ENCODE measurements at regions not wholly inside any gene's neighbourhood (a gene's known extent, or its start where the extent isn't known, plus 50 kb on each side); places are given as distances from the start of the nearest gene placed in this dataset.
"Not testable (repeated sequence)": the region's sequence is repeated elsewhere in the genome, so short reads cannot be mapped to it uniquely, and the experiment has no call there.

- Histone ChIP-seq H3K9me3 (ENCODE audit: insufficient read depth, low read depth, low read length) (no peaks in the 10 kb centered on the region), H2AK5ac (ENCODE audit: low read length) (no peak overlapping the region), H3K79me1 (ENCODE audit: low read length) (no peaks in the 10 kb centered on the region), H3K4me2 (ENCODE audit: low read length) (no peak overlapping the region), H3K18ac (ENCODE audit: low read length) (no peak overlapping the region), H3K79me2 (ENCODE audit: control insufficient read depth, insufficient read depth, low read length, poor library complexity) (no peaks in the 10 kb centered on the region), H2BK5ac (ENCODE audit: low read depth, low read length, poor library complexity) (no peak overlapping the region), H3K36me3 (ENCODE audit: control insufficient read depth in 1 of 2, insufficient read depth in 2 of 2, low read length in 2 of 2) (no peaks in the 10 kb centered on the region), H3K4me1 (ENCODE audit: control insufficient read depth in 1 of 2, insufficient read depth in 2 of 2, low read length in 2 of 2) (no peaks in the 10 kb centered on the region), H2BK120ac (ENCODE audit: insufficient read depth, low read length, poor library complexity) (no peak overlapping the region), H4K91ac (ENCODE audit: low read depth, low read length) (no peak overlapping the region), H3K14ac (ENCODE audit: low read length) (no peak overlapping the region), H3K27ac (ENCODE audit: low read depth, low read length) (no peak overlapping the region), H3K4ac (ENCODE audit: low read depth, low read length) (no peak overlapping the region), H4K12ac (ENCODE audit: low read depth, low read length) (no peak overlapping the region), H3K4me3 (ENCODE audit: low read depth, low read length) (no peak overlapping the region), H2AFZ (ENCODE audit: insufficient read depth, low read length, poor library complexity) (no peak overlapping the region), H2BK12ac (ENCODE audit: low read length) (no peak overlapping the region), H3K23ac (ENCODE audit: low read length) (no peak overlapping the region), H3K27me3 (ENCODE audit: insufficient read depth, low read length) (no peaks in the 10 kb centered on the region), H3K9ac (ENCODE audit: low read length) (no peak overlapping the region), H4K8ac (ENCODE audit: low read depth, low read length) (no peak overlapping the region)
- WGBS (ENCODE audit: extremely low coverage, insufficient coverage, insufficient read length) = no CpG with 5 or more reads among the region's 6 CpGs
- DNase-seq = no peak
Measured at GRCh38 chr9:27688954-27689353, 115.7 kb upstream of the C9orf72 start.

GRCh38 chr9:27690816-27691215 is 117.5 kb upstream of the C9orf72 start:
- not testable (repeated sequence) for H3K18ac ChIP-seq (ENCODE audit: low read length); H3K4me2 ChIP-seq (ENCODE audit: low read length); H2AK5ac ChIP-seq (ENCODE audit: low read length); H3K27ac ChIP-seq (ENCODE audit: low read depth, low read length); DNase-seq; H2AFZ ChIP-seq (ENCODE audit: insufficient read depth, low read length, poor library complexity); H4K91ac ChIP-seq (ENCODE audit: low read depth, low read length); H3K4me1 ChIP-seq (ENCODE audit: control insufficient read depth in 1 of 2, insufficient read depth in 2 of 2, low read length in 2 of 2); H3K9ac ChIP-seq (ENCODE audit: low read length); H3K9me3 ChIP-seq (ENCODE audit: insufficient read depth, low read depth, low read length); H3K36me3 ChIP-seq (ENCODE audit: control insufficient read depth in 1 of 2, insufficient read depth in 2 of 2, low read length in 2 of 2); H3K4ac ChIP-seq (ENCODE audit: low read depth, low read length); H3K14ac ChIP-seq (ENCODE audit: low read length); H3K23ac ChIP-seq (ENCODE audit: low read length); H2BK120ac ChIP-seq (ENCODE audit: insufficient read depth, low read length, poor library complexity); H4K12ac ChIP-seq (ENCODE audit: low read depth, low read length); H3K79me2 ChIP-seq (ENCODE audit: control insufficient read depth, insufficient read depth, low read length, poor library complexity); H2BK5ac ChIP-seq (ENCODE audit: low read depth, low read length, poor library complexity); H3K4me3 ChIP-seq (ENCODE audit: low read depth, low read length); H2BK12ac ChIP-seq (ENCODE audit: low read length); H3K27me3 ChIP-seq (ENCODE audit: insufficient read depth, low read length); H3K79me1 ChIP-seq (ENCODE audit: low read length)
- WGBS (ENCODE audit: extremely low coverage, insufficient coverage, insufficient read length) = no CpG with 5 or more reads among the region's 17 CpGs
- H4K8ac ChIP-seq (ENCODE audit: low read depth, low read length) = peak overlapping the region; percentile 65

DNA sequence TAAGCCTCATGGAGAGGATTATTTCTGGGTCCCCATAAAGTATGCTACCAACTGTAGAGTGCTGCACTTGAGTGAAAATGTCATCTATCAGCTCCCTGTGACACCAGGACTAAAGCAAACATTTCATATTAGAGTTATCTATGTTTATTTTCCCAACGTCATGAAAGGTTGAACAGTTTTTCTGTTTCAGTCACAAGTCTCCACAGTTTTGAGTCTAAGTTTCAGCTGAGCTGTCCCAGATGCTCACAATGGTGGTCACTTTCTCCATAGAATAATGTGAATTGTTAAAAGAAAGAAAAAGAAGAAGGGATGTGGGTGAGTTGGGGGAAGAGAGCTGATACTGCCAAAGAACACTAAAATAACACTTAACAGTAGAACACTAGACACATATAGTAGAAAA is 126.3 kb upstream of the C9orf72 start:
- Histone ChIP-seq H3K23ac (ENCODE audit: low read length) (no peak overlapping the region), H4K8ac (ENCODE audit: low read depth, low read length) (no peak overlapping the region), H3K4me1 (ENCODE audit: control insufficient read depth in 1 of 2, insufficient read depth in 2 of 2, low read length in 2 of 2) (no peaks in the 10 kb centered on the region), H3K36me3 (ENCODE audit: control insufficient read depth in 1 of 2, insufficient read depth in 2 of 2, low read length in 2 of 2) (no peaks in the 10 kb centered on the region), H2BK12ac (ENCODE audit: low read length) (no peak overlapping the region), H3K18ac (ENCODE audit: low read length) (no peak overlapping the region), H3K4me2 (ENCODE audit: low read length) (no peak overlapping the region), H3K27me3 (ENCODE audit: insufficient read depth, low read length) (no peaks in the 10 kb centered on the region), H3K79me2 (ENCODE audit: control insufficient read depth, insufficient read depth, low read length, poor library complexity) (no peaks in the 10 kb centered on the region), H3K79me1 (ENCODE audit: low read length) (no peaks in the 10 kb centered on the region), H4K91ac (ENCODE audit: low read depth, low read length) (no peak overlapping the region), H2BK120ac (ENCODE audit: insufficient read depth, low read length, poor library complexity) (no peak overlapping the region), H3K27ac (ENCODE audit: low read depth, low read length) (no peak overlapping the region), H3K9me3 (ENCODE audit: insufficient read depth, low read depth, low read length) (no peaks in the 10 kb centered on the region), H2AK5ac (ENCODE audit: low read length) (no peak overlapping the region), H2BK5ac (ENCODE audit: low read depth, low read length, poor library complexity) (no peak overlapping the region), H3K4ac (ENCODE audit: low read depth, low read length) (no peak overlapping the region), H3K4me3 (ENCODE audit: low read depth, low read length) (no peak overlapping the region), H3K14ac (ENCODE audit: low read length) (no peak overlapping the region), H3K9ac (ENCODE audit: low read length) (no peak overlapping the region), H4K12ac (ENCODE audit: low read depth, low read length) (no peak overlapping the region), H2AFZ (ENCODE audit: insufficient read depth, low read length, poor library complexity) (no peak overlapping the region)
- WGBS (ENCODE audit: extremely low coverage, insufficient coverage, insufficient read length) = no CpG with 5 or more reads among the region's 1 CpG
- no peak for DNase-seq

DNA sequence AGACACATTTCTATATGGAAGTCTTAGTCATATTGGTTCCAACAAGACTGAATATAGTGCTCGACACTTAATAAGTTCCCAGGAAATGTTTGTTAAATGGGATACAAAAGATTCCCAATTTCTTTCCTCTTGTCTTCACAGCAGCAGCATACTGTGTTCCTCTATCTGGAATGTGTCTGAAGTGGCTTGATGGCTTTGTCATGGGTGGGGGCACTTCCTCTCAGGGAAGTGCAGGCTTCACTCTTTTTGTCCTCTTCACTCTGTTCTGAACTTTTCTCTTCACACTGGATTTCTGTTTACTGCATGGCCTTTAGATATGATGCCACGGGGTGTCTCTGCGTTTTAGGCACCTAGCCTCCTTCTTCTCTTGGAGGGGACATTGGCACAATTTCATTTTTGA is 127.7 kb upstream of the C9orf72 start:
- Histone ChIP-seq H3K4ac (ENCODE audit: low read depth, low read length) (no peak overlapping the region), H4K91ac (ENCODE audit: low read depth, low read length) (no peak overlapping the region), H2AFZ (ENCODE audit: insufficient read depth, low read length, poor library complexity) (no peak overlapping the region), H2AK5ac (ENCODE audit: low read length) (no peak overlapping the region), H4K8ac (ENCODE audit: low read depth, low read length) (no peak overlapping the region), H3K4me2 (ENCODE audit: low read length) (no peak overlapping the region), H3K23ac (ENCODE audit: low read length) (no peak overlapping the region), H3K9me3 (ENCODE audit: insufficient read depth, low read depth, low read length) (no peaks in the 10 kb centered on the region), H3K27me3 (ENCODE audit: insufficient read depth, low read length) (no peaks in the 10 kb centered on the region), H3K9ac (ENCODE audit: low read length) (no peak overlapping the region), H4K12ac (ENCODE audit: low read depth, low read length) (no peak overlapping the region), H3K79me1 (ENCODE audit: low read length) (no peaks in the 10 kb centered on the region), H3K18ac (ENCODE audit: low read length) (no peak overlapping the region), H2BK5ac (ENCODE audit: low read depth, low read length, poor library complexity) (no peak overlapping the region), H3K79me2 (ENCODE audit: control insufficient read depth, insufficient read depth, low read length, poor library complexity) (no peaks in the 10 kb centered on the region), H3K27ac (ENCODE audit: low read depth, low read length) (no peak overlapping the region), H2BK120ac (ENCODE audit: insufficient read depth, low read length, poor library complexity) (no peak overlapping the region), H3K14ac (ENCODE audit: low read length) (no peak overlapping the region), H3K4me3 (ENCODE audit: low read depth, low read length) (no peak overlapping the region), H3K36me3 (ENCODE audit: control insufficient read depth in 1 of 2, insufficient read depth in 2 of 2, low read length in 2 of 2) (no peaks in the 10 kb centered on the region), H3K4me1 (ENCODE audit: control insufficient read depth in 1 of 2, insufficient read depth in 2 of 2, low read length in 2 of 2) (no peaks in the 10 kb centered on the region), H2BK12ac (ENCODE audit: low read length) (no peak overlapping the region)
- no peak for DNase-seq
- no CpG with 5 or more reads among the region's 3 CpGs for WGBS (ENCODE audit: extremely low coverage, insufficient coverage, insufficient read length)
